Activated T-helper 9 cell treated with anti-CD3 and anti-CD28 coated beads, Interleukin-2, amount 50 U/mL, for 16 hours (primary cell): ENCODE measurements at regions not wholly inside any gene's neighbourhood (a gene's known extent, or its start where the extent isn't known, plus 50 kb on each side); places are given as distances from the start of the nearest gene placed in this dataset.

Source experiments
- DNase-seq: peaks from one replicate; pipeline ENCODE4 v3.0.0-alpha.2; 2020; ENCODE audit warnings: low read depth

DNA sequence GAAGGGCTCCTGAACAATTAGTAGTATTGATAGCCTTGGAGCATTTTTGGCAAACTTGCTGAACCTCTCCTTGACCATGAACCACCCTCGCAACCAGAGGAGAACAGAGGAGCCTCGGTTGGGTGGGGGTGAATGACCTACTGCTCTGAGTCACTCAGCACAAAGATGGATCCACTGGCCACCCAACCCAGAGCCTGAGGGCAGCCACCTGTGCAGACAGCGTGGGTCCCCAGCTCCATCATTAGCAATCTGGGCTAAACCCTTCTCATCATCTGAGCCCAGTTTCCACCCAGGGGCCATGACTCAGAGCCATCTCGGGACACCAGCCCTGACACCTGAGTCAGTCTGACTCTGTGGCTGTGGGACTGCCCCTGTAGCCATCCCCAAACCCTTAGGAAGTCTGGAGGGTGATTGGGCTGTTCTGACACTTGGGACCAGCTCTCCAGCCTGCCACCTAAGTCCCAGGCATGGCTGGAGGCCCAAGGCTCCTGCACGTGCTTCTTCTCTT, 171.8 kb upstream of the GPR26 start:
- DNase-seq = no peak

DNA sequence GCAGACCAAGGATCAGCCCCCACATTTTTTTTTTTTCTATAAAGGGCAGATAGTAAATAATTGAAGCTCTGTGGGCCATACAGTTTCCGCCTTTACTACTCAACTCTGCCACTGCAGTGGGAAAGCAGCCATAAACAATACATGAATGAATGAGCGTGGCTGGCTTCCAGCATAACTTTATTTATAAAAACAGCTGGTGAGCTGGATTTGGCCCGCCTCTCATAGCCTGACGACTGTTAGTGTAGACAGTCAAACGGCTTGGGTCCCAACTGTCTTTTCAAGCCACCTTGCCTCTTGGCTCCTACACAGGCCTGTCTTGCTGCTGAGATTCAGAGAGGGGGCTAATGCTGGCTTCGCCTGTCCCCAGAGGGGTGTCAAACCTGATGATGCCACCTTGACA, 169.8 kb upstream of the GPR26 start:
- DNase-seq = no peak

- DNase-seq = no peak
Observed at GRCh38 chr10:123496996-123497660, 169.0 kb upstream of the GPR26 start.

DNA sequence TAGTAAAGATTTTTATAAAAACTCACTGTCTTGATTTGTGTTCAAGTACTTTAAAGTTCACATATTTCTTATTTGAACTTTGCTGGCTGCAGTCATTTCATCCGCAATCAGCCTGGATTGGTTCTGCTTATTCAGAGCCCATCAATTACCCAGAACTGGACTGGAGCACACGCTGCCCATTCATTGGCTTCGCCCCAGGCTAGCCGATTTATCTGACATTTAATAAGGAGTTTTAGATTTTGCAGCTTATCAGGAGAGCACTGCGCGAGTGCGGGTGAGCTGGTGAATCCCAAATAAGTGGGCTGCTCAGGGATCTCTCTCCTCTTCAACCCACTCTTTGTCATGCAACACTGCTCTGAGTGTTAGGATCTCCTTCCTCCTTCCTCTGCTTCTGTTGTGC, 166.0 kb upstream of the GPR26 start:
- no peak for DNase-seq

- DNase-seq = no peak
Observed at GRCh38 chr10:123501148-123501547, 165.0 kb upstream of the GPR26 start.

- DNase-seq = no peak
Observed at GRCh38 chr10:123502983-123503382, 163.2 kb upstream of the GPR26 start.

DNA sequence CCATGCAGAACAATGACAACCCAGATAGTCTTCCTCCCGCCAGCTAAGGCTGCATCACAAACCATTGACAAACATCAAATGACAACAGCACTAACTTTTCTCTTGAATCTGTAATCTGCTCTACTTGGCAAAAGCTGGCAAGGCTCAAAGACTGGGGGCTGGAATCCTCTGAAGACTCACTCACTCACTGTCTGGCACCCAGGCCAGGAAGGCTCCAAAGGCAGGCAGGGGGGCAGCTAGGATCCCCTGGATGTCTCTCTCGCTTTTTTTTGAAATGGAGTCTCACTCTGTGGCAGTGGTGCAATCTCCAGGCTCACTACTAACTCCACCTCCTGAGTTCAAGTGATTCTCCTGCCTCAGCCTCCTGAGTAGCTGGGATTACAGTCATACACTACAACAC, 159.7 kb upstream of the GPR26 start:
- no peak for DNase-seq

- no peak for DNase-seq
Observed at GRCh38 chr10:123507298-123507697, 158.9 kb upstream of the GPR26 start.

GRCh38 chr10:123509338-123509737, 156.8 kb upstream of the GPR26 start:
- DNase-seq = no peak

DNA sequence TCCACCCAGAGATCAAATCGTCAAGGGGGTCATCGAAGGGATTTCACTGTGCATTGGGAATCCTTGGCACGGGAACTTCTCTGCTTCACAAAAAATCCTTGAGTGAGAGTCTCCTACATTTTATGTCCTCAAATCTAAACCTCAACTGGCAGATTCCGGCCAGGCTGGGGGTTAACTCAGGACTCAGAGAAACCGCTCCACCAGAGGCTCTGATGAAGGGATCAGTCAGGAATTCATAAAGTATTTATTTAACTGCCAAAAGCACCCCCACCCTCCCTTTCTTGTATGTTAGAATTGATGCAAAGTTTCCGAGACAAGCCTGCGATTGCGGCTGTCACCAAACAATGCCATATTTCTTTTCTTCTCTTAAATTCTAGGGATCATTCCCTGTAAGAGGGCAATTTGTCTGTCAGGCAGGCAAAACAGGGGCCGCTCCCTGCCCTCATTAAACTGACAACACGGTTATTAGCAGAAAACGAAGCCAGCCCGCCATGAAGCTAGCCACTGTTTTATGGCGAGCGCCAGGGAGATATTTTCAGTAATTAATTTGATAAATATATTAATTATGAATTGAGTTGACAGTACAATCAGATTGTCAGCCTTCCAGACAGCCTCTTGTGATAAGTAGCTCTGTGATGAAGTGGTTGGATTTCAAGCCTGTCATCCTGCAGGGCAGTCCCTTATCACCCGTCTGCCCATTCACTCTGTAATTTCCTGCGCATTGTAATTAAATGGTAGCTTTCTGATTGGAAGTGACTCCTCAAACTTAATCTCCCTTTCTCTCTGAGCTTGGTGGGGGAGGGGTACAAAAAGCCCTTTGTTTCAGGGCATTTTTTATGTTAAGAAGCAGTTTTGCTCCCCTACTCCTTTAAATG, 153.0 kb upstream of the GPR26 start:
- DNase-seq = no peak

DNA sequence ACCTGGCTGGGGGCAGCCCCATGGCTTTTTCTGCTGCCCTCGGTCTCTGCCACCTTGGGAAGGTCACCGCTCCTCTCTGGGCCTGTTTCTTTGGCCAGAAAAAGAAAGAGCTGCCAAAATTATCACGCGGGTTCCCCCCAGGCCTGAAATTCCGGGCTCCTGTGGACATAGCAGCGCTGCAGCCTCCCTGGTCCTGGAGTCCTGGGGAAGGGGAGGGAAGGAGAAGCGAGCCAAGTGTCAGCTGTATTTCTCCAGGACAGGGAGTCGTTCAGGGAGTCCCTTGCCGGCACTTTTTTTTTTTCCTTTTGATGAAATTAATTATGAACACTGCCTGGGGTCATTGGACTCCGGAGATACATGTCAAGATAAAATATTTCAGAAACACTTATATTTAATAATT, 152.3 kb upstream of the GPR26 start:
- DNase-seq = no peak

DNA sequence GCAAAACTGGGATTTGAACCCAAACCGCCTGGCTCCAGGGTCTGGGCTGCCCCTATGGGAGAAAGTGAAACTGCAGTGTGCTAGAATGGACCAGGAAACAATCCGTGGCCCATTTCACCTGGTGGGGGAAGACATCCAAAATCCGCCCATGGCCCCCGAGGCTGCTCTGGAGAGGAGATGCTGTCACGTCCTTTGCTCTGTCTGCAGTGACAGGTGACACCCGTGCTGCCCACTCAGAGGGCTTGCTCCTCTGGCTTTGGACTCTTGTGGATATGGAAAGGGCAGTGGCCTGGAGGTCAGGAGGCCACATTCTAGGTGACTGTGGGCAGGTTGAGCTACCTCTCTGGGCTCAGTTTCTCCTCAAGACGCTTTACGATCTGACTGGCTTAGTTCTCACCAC, 151.2 kb upstream of the GPR26 start:
- DNase-seq = no peak

- DNase-seq = no peak
Observed at GRCh38 chr10:123515661-123516060, 150.5 kb upstream of the GPR26 start.

DNA sequence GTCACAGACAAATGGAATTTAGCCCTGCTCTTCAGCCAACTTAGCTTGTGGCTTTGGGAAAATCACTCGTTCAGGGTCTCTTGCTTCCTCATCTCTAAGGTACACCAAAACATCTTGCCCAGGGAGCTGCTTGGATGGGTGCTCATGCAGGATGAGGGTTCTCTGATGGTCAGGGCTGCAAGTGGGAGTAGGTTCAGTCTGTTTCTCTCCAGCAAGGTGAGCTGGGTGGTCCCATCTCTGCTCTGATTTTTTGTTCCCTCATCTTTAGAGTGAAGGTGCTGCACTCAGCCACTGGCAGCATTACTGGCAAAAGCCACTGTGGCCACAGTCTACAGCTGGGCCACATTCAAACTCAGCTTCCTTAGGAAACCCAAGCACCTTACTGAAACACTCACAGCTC, 149.9 kb upstream of the GPR26 start:
- no peak for DNase-seq

DNA sequence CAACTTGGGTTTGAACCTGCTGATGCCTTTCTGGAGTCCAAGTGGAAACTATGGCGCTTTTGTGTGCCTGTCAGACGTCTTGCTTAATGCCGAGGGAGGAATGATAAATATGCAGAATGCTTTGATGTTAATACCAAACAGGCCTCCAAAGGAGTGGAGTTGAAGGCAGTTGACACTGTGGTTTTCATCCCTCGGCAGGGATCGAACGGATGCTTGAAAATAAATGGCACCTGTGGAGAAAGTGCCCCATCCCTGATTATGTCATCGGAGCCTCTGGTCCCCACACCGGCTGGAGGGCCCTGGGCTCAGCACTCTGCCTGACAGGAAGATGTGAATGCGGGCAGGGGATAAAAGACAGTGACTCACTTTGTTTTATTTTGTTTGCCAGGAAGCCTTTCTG, 148.7 kb upstream of the GPR26 start:
- no peak for DNase-seq

- DNase-seq = no peak
Observed at GRCh38 chr10:123517901-123518300, 148.3 kb upstream of the GPR26 start.

- no peak for DNase-seq
Observed at GRCh38 chr10:123518765-123519164, 147.4 kb upstream of the GPR26 start.

DNA sequence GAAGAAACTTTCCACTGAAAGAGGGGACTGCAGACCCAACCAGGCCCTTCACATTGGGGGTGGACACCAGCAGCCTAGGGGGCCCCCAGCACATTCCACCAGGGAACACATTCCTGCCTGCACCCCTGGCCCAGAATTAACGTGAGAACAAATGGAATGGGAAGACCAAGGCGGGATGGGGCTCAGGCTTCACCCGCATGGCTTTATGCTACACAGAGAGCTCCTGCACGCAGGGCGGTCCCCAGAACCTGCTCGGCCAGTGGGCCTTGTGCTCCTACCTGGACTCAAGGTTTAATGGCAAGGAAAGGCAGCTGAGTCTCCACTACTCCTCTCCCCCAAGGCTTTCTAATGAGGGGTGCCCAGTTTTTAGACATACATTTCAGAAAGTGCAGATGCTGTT, 146.3 kb upstream of the GPR26 start:
- DNase-seq = no peak

DNA sequence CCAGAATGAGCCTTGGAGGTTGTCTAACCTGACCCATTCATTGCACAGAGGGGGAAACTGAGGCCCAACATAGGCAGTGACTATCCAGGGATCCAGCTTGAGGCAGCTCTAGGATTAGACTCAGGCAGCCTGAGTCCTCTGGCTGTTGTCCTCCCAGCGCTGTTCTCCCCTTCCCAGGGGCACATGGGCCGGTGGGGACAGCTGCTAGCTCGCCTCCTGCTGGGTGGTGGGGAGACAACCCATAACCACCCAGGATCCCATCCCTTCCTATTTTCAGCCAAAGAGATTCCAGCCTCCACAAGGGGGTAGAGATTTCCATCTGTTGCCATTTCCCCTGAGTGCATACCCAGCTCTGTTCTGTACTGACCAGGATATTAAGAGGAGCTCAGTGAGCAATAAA, 145.1 kb upstream of the GPR26 start:
- DNase-seq = no peak

DNA sequence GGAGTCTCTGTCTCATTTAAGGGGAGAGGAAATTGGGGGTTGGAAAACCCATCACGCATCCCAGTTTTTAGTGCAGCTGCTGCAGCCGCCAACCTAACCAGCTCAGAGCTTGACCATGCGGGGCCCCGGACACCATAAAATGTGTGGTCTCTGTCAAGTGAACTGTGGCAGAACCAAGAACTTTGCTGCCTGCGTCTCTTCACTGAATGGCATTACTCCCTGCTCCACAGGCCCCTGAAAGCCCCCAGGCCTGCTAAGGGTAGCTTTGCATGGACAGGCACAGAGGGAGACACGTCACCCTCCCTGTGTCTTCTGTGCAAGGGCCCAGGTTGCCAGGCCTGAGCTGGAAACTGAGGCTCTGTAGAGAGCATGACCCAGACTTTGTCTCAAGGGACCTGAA, 144.6 kb upstream of the GPR26 start:
- DNase-seq = no peak

GRCh38 chr10:123522702-123523312, 143.3 kb upstream of the GPR26 start:
- DNase-seq = no peak

DNA sequence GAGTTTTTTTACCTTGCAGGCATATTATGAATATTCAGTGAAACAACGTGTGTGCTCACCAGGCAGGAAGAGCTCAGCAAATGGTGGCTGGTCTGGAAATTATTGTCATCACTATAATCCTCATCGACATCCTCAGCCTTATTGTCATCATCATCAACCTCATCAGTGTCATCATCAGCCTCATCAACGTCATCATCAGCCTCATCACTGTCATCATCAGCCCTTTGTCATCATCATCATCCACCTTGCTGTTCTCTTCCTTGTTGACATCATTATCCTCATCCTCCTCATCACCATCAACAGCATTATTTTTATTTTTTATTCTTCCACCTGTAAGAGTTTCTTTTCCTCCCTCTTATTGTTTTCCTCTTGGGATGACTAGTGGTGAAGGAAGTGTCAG, 142.3 kb upstream of the GPR26 start:
- DNase-seq = no peak
